ENCODE measurements at regions not wholly inside any gene's neighbourhood (a gene's known extent, or its start where the extent isn't known, plus 50 kb on each side); places are given as distances from the start of the nearest gene placed in this dataset.
A peak's percentile ranks its signal among the peaks of the same experiment; 100 is the strongest.

GRCh38 chr9:84592918-84593317 lies 76.6 kb upstream of the NTRK2 start:
- no peak for DNase-seq

DNA sequence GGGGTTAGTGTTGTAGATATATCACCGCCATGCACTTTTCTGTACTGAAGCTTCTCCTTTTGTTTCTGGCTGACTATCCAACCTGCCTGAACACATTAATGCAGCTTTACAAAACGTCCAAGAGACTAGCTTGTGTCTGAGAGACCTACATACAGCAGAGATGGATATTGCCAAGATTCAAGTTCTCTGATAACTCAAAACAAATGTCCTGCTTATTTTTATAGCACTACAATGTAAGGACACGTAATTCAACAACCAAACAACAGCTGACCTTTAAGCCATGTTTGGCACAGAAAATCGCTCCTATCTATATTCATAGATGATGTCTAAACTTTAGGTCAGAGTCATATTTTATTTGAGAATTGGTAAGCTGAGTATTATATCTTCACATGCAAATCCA lies 76.2 kb upstream of the NTRK2 start:
- no peak for DNase-seq

DNA sequence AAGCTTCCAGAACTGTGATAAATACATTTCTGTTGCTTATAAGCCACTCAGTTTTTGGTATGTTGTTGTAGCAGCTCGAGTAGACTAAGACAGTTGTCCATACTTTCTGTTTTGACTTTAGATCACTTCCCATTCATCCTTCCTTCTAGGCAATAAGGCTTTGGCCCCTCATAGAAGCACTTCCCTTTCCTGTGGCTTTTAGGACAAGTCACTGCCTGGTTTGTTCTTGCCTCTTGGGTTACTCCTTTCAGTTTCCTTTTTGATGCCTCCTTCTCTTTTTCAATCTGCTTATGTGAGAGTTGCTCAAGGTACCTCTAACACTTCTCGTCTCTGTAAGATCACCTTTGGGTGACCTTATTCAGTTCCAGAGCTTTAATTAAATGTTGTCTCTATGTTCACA lies 72.4 kb upstream of the NTRK2 start:
- DNase-seq, result no peak

- DNase-seq, result no peak
These were observed 70.5 kb upstream of the NTRK2 start for GRCh38 chr9:84598921-84599636.

GRCh38 chr9:84600739-84601138 lies 68.8 kb upstream of the NTRK2 start:
- DNase-seq, result peak; percentile 5

DNA sequence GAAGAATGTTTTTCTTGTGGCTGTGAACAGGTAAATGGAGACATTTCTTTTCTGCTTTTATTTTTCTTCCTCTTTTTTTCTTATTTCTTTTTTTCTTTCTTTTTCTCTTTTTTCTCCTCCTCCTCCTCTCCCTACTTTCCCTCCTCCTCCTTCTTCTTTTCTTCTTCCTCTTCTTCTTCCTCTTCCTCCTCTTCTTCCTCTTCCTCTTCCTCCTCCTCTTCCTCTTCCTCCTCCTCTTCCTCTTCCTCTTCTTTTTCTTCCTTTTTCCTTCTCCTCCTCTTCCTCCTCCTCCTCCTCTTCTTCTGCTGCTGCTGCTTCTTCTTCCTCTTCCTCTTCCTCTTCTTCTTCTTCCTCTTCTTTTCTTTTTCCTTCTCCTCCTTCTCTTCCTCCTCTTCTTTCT lies 65.3 kb upstream of the NTRK2 start:
- no peak for DNase-seq

GRCh38 chr9:84609779-84610178 lies 59.8 kb upstream of the NTRK2 start:
- DNase-seq, result no peak

GRCh38 chr9:84613431-84613830 lies 56.1 kb upstream of the NTRK2 start:
- DNase-seq, result no peak

GRCh38 chr9:84615544-84615943 lies 54.0 kb upstream of the NTRK2 start:
- DNase-seq, result no peak

- DNase-seq, result peak; percentile 74
These were observed 52.0 kb upstream of the NTRK2 start for GRCh38 chr9:84617411-84618029.
